ENCODE measurements at regions not wholly inside any gene's neighbourhood (a gene's known extent, or its start where the extent isn't known, plus 50 kb on each side); places are given as distances from the start of the nearest gene placed in this dataset.
"Not testable (repeated sequence)": the region's sequence is repeated elsewhere in the genome, so short reads cannot be mapped to it uniquely, and the experiment has no call there.

GRCh38 chr13:87280139-87280538 is 391.0 kb upstream of the SLITRK5 start:
- Mint-ChIP-seq H3K4me3 (no peak overlapping the region), H3K9me3 (no peaks in the 10 kb centered on the region), H3K4me1 (no peaks in the 10 kb centered on the region), H3K27me3 (no peaks in the 10 kb centered on the region), H3K36me3 (ENCODE audit: low read depth) (no peaks in the 10 kb centered on the region), H3K27ac (no peak overlapping the region)
- no peak for DNase-seq
- intact Hi-C loops (cut with micrococcal nuclease) = no loop called here

GRCh38 chr13:87287721-87288120 is 383.4 kb upstream of the SLITRK5 start:
- H3K36me3 Mint-ChIP-seq (ENCODE audit: low read depth) = no peaks in the 10 kb centered on the region
- no peaks in the 10 kb centered on the region for H3K9me3 Mint-ChIP-seq
- intact Hi-C loops (cut with micrococcal nuclease) = no loop called here
- H3K4me1 Mint-ChIP-seq = no peaks in the 10 kb centered on the region
- no peaks in the 10 kb centered on the region for H3K27me3 Mint-ChIP-seq
- no peak for DNase-seq
- no peak overlapping the region for H3K4me3 Mint-ChIP-seq
- H3K27ac Mint-ChIP-seq = no peak overlapping the region

- intact Hi-C loops (cut with micrococcal nuclease) = no loop called here
- H3K4me3 Mint-ChIP-seq = no peak overlapping the region
- no peaks in the 10 kb centered on the region for H3K36me3 Mint-ChIP-seq (ENCODE audit: low read depth)
- no peaks in the 10 kb centered on the region for H3K4me1 Mint-ChIP-seq
- no peaks in the 10 kb centered on the region for H3K9me3 Mint-ChIP-seq
- H3K27ac Mint-ChIP-seq = no peak overlapping the region
- H3K27me3 Mint-ChIP-seq = no peaks in the 10 kb centered on the region
- DNase-seq = no peak
Measured at GRCh38 chr13:87295636-87296035, 375.5 kb upstream of the SLITRK5 start.

- Mint-ChIP-seq H3K27ac (no peak overlapping the region), H3K9me3 (no peaks in the 10 kb centered on the region), H3K27me3 (no peaks in the 10 kb centered on the region), H3K4me3 (no peak overlapping the region), H3K4me1 (no peaks in the 10 kb centered on the region), H3K36me3 (ENCODE audit: low read depth) (no peaks in the 10 kb centered on the region)
- intact Hi-C loops (cut with micrococcal nuclease) = no loop called here
- DNase-seq = no peak
Measured at GRCh38 chr13:87302034-87302433, 369.1 kb upstream of the SLITRK5 start.

- no peak overlapping the region for H3K27ac Mint-ChIP-seq
Measured at GRCh38 chr13:87302931-87303330, 368.2 kb upstream of the SLITRK5 start.

GRCh38 chr13:87311165-87311564 is 360.0 kb upstream of the SLITRK5 start:
- Mint-ChIP-seq H3K27me3 (no peaks in the 10 kb centered on the region), H3K36me3 (ENCODE audit: low read depth) (no peaks in the 10 kb centered on the region), H3K4me1 (no peaks in the 10 kb centered on the region), H3K27ac (no peak overlapping the region), H3K4me3 (no peak overlapping the region), H3K9me3 (peaks cover 5% of the 10 kb centered on the region)
- DNase-seq = no peak
- intact Hi-C loops (cut with micrococcal nuclease) = no loop called here

More at GRCh38 chr13:87302931-87303330, 368.2 kb upstream of the SLITRK5 start:
- no peak for DNase-seq
- Mint-ChIP-seq H3K9me3 (no peaks in the 10 kb centered on the region), H3K36me3 (ENCODE audit: low read depth) (no peaks in the 10 kb centered on the region), H3K4me3 (no peak overlapping the region), H3K27me3 (no peaks in the 10 kb centered on the region), H3K4me1 (no peaks in the 10 kb centered on the region)
- intact Hi-C loops (cut with micrococcal nuclease) = no loop called here

GRCh38 chr13:87314822-87315221 is 356.3 kb upstream of the SLITRK5 start:
- DNase-seq = no peak
- no peaks in the 10 kb centered on the region for H3K4me1 Mint-ChIP-seq
- peaks cover 5% of the 10 kb centered on the region for H3K9me3 Mint-ChIP-seq
- no peak overlapping the region for H3K4me3 Mint-ChIP-seq
- intact Hi-C loops (cut with micrococcal nuclease) = no loop called here
- H3K27me3 Mint-ChIP-seq = no peaks in the 10 kb centered on the region
- no peaks in the 10 kb centered on the region for H3K36me3 Mint-ChIP-seq (ENCODE audit: low read depth)
- no peak overlapping the region for H3K27ac Mint-ChIP-seq

- H3K27ac Mint-ChIP-seq = no peak overlapping the region
- H3K27me3 Mint-ChIP-seq = no peaks in the 10 kb centered on the region
- H3K36me3 Mint-ChIP-seq (ENCODE audit: low read depth) = no peaks in the 10 kb centered on the region
- intact Hi-C loops (cut with micrococcal nuclease) = no loop called here
- H3K9me3 Mint-ChIP-seq = no peaks in the 10 kb centered on the region
- H3K4me3 Mint-ChIP-seq = no peak overlapping the region
- no peaks in the 10 kb centered on the region for H3K4me1 Mint-ChIP-seq
- no peak for DNase-seq
Measured at GRCh38 chr13:87322386-87322785, 348.8 kb upstream of the SLITRK5 start.

GRCh38 chr13:87324558-87324957 is 346.6 kb upstream of the SLITRK5 start:
- no peaks in the 10 kb centered on the region for H3K27me3 Mint-ChIP-seq
- no peak for DNase-seq
- intact Hi-C loops (cut with micrococcal nuclease) = no loop called here
- H3K36me3 Mint-ChIP-seq (ENCODE audit: low read depth) = no peaks in the 10 kb centered on the region
- H3K27ac Mint-ChIP-seq = no peak overlapping the region
- no peak overlapping the region for H3K4me3 Mint-ChIP-seq
- no peaks in the 10 kb centered on the region for H3K4me1 Mint-ChIP-seq
- H3K9me3 Mint-ChIP-seq = no peaks in the 10 kb centered on the region

- Mint-ChIP-seq H3K4me3 (no peak overlapping the region), H3K9me3 (no peaks in the 10 kb centered on the region), H3K4me1 (no peaks in the 10 kb centered on the region), H3K27me3 (no peaks in the 10 kb centered on the region), H3K36me3 (ENCODE audit: low read depth) (no peaks in the 10 kb centered on the region), H3K27ac (no peak overlapping the region)
- intact Hi-C loops (cut with micrococcal nuclease) = no loop called here
- DNase-seq = no peak
Measured at GRCh38 chr13:87331178-87331577, 340.0 kb upstream of the SLITRK5 start.

- Mint-ChIP-seq H3K4me1 (no peaks in the 10 kb centered on the region), H3K27ac (no peak overlapping the region), H3K27me3 (no peaks in the 10 kb centered on the region), H3K36me3 (ENCODE audit: low read depth) (no peaks in the 10 kb centered on the region), H3K4me3 (no peak overlapping the region), H3K9me3 (no peaks in the 10 kb centered on the region)
- no peak for DNase-seq
- intact Hi-C loops (cut with micrococcal nuclease) = no loop called here
Measured at GRCh38 chr13:87333599-87333998, 337.6 kb upstream of the SLITRK5 start.

- Mint-ChIP-seq H3K27ac (no peak overlapping the region), H3K4me1 (no peaks in the 10 kb centered on the region), H3K27me3 (no peaks in the 10 kb centered on the region), H3K36me3 (ENCODE audit: low read depth) (no peaks in the 10 kb centered on the region), H3K4me3 (no peak overlapping the region), H3K9me3 (no peaks in the 10 kb centered on the region)
- intact Hi-C loops (cut with micrococcal nuclease) = no loop called here
- DNase-seq = no peak
Measured at GRCh38 chr13:87334176-87334575, 337.0 kb upstream of the SLITRK5 start.

GRCh38 chr13:87336346-87336889 is 334.8 kb upstream of the SLITRK5 start:
- H3K27me3 Mint-ChIP-seq; H3K27ac Mint-ChIP-seq; DNase-seq; H3K36me3 Mint-ChIP-seq (ENCODE audit: low read depth); H3K4me1 Mint-ChIP-seq; H3K4me3 Mint-ChIP-seq; intact Hi-C loops (cut with micrococcal nuclease); H3K9me3 Mint-ChIP-seq: not testable (repeated sequence)

GRCh38 chr13:87344176-87344575 is 327.0 kb upstream of the SLITRK5 start:
- Mint-ChIP-seq H3K27me3 (no peaks in the 10 kb centered on the region), H3K9me3 (peaks cover 3% of the 10 kb centered on the region), H3K27ac (no peak overlapping the region), H3K4me3 (no peak overlapping the region), H3K36me3 (ENCODE audit: low read depth) (no peaks in the 10 kb centered on the region), H3K4me1 (no peaks in the 10 kb centered on the region)
- DNase-seq = no peak
- intact Hi-C loops (cut with micrococcal nuclease) = no loop called here

GRCh38 chr13:87355451-87355850 is 315.7 kb upstream of the SLITRK5 start:
- Mint-ChIP-seq H3K27ac (no peak overlapping the region), H3K9me3 (no peaks in the 10 kb centered on the region)

More at GRCh38 chr13:87355451-87355850, 315.7 kb upstream of the SLITRK5 start:
- no peak overlapping the region for H3K4me3 Mint-ChIP-seq
- no peaks in the 10 kb centered on the region for H3K4me1 Mint-ChIP-seq
- DNase-seq = no peak
- intact Hi-C loops (cut with micrococcal nuclease) = no loop called here
- H3K27me3 Mint-ChIP-seq = no peaks in the 10 kb centered on the region
- no peaks in the 10 kb centered on the region for H3K36me3 Mint-ChIP-seq (ENCODE audit: low read depth)
